ENCODE measurements at regions not wholly inside any gene's neighbourhood (a gene's known extent, or its start where the extent isn't known, plus 50 kb on each side); places are given as distances from the start of the nearest gene placed in this dataset.

- H3K27me3 Mint-ChIP-seq, result peaks cover 6% of the 10 kb centered on the region
- H3K27ac Mint-ChIP-seq, result no peak overlapping the region
- Histone ChIP-seq H3K27ac (ENCODE audit: insufficient read depth, low read length, poor library complexity, severe bottlenecking) (no peak overlapping the region), H3K4me3 (ENCODE audit: low read depth, low read length) (no peak overlapping the region), H3K27me3 (ENCODE audit: control insufficient read depth, insufficient read depth, low read length) (no peaks in the 10 kb centered on the region), H3K36me3 (ENCODE audit: control insufficient read depth, insufficient read depth, low read length) (no peaks in the 10 kb centered on the region), H3K4me1 (ENCODE audit: control insufficient read depth, insufficient read depth, low read length, poor library complexity, severe bottlenecking) (no peaks in the 10 kb centered on the region), H3K9me3 (ENCODE audit: control insufficient read depth in 2 of 2, low read length in 2 of 2) (no peaks in the 10 kb centered on the region)
- H3K9me3 Mint-ChIP-seq, result no peaks in the 10 kb centered on the region
- no peak overlapping the region for H3K4me3 Mint-ChIP-seq
- no peak for ATAC-seq (ENCODE audit: low read depth in 2 of 2)
- no peak for DNase-seq
- H3K4me1 Mint-ChIP-seq, result no peaks in the 10 kb centered on the region
- H3K36me3 Mint-ChIP-seq, result no peaks in the 10 kb centered on the region
Observed at GRCh38 chr17:79453481-79453880, 157.4 kb downstream of the RBFOX3 start.

- no peak overlapping the region for H3K27ac ChIP-seq (ENCODE audit: insufficient read depth, low read length, poor library complexity, severe bottlenecking)
- ATAC-seq (ENCODE audit: low read depth in 2 of 2), result no peak
- no peaks in the 10 kb centered on the region for H3K4me1 ChIP-seq (ENCODE audit: control insufficient read depth, insufficient read depth, low read length, poor library complexity, severe bottlenecking)
- no peak for DNase-seq
- no peaks in the 10 kb centered on the region for H3K36me3 ChIP-seq (ENCODE audit: control insufficient read depth, insufficient read depth, low read length)
- no peak overlapping the region for H3K4me3 ChIP-seq (ENCODE audit: low read depth, low read length)
- Mint-ChIP-seq H3K36me3 (no peaks in the 10 kb centered on the region), H3K4me1 (no peaks in the 10 kb centered on the region), H3K27me3 (peaks cover 6% of the 10 kb centered on the region), H3K9me3 (no peaks in the 10 kb centered on the region), H3K4me3 (no peak overlapping the region), H3K27ac (no peak overlapping the region)
- H3K27me3 ChIP-seq (ENCODE audit: control insufficient read depth, insufficient read depth, low read length), result no peaks in the 10 kb centered on the region
- H3K9me3 ChIP-seq (ENCODE audit: control insufficient read depth in 2 of 2, low read length in 2 of 2), result no peaks in the 10 kb centered on the region
Observed at GRCh38 chr17:79452706-79453105, 158.1 kb downstream of the RBFOX3 start.

- peaks cover 0 to 2% (median 0%) of the 10 kb centered on the region in 7 donors for H3K9me3 Mint-ChIP-seq
- Histone ChIP-seq H3K9me3 (ENCODE audit: control insufficient read depth in 2 of 2, low read length in 2 of 2) (no peaks in the 10 kb centered on the region), H3K27ac (ENCODE audit: insufficient read depth, low read length, poor library complexity, severe bottlenecking) (no peak overlapping the region), H3K36me3 (ENCODE audit: control insufficient read depth, insufficient read depth, low read length) (no peaks in the 10 kb centered on the region), H3K4me1 (ENCODE audit: control insufficient read depth, insufficient read depth, low read length, poor library complexity, severe bottlenecking) (no peaks in the 10 kb centered on the region), H3K4me3 (ENCODE audit: low read depth, low read length) (no peak overlapping the region), H3K27me3 (ENCODE audit: control insufficient read depth, insufficient read depth, low read length) (no peaks in the 10 kb centered on the region)
- DNase-seq (no peak), ATAC-seq (ENCODE audit: low read depth in 2 of 2) (no peak)
- H3K27ac Mint-ChIP-seq, result no peak overlapping the region
- no peaks in the 10 kb centered on the region for H3K36me3 Mint-ChIP-seq
- H3K27me3 Mint-ChIP-seq, result peaks cover 6% of the 10 kb centered on the region
- no peaks in the 10 kb centered on the region for H3K4me1 Mint-ChIP-seq
- no peak overlapping the region for H3K4me3 Mint-ChIP-seq
Observed at GRCh38 chr17:79451167-79451566, 159.7 kb downstream of the RBFOX3 start.

GRCh38 chr17:79446399-79447009 is 164.3 kb downstream of the RBFOX3 start:
- Histone ChIP-seq H3K4me1 (ENCODE audit: control insufficient read depth, insufficient read depth, low read length, poor library complexity, severe bottlenecking) (no peaks in the 10 kb centered on the region), H3K27me3 (ENCODE audit: control insufficient read depth, insufficient read depth, low read length) (no peaks in the 10 kb centered on the region), H3K4me3 (ENCODE audit: low read depth, low read length) (no peak overlapping the region), H3K9me3 (ENCODE audit: control insufficient read depth in 2 of 2, low read length in 2 of 2) (no peaks in the 10 kb centered on the region), H3K36me3 (ENCODE audit: control insufficient read depth, insufficient read depth, low read length) (no peaks in the 10 kb centered on the region), H3K27ac (ENCODE audit: insufficient read depth, low read length, poor library complexity, severe bottlenecking) (no peak overlapping the region)
- H3K4me3 Mint-ChIP-seq, result no peak overlapping the region
- no peaks in the 10 kb centered on the region for H3K4me1 Mint-ChIP-seq
- H3K27ac Mint-ChIP-seq, result no peak overlapping the region
- no peaks in the 10 kb centered on the region for H3K27me3 Mint-ChIP-seq
- ATAC-seq (ENCODE audit: low read depth in 2 of 2), result no peak
- no peaks in the 10 kb centered on the region for H3K36me3 Mint-ChIP-seq
- peaks cover 0 to 2% (median 0%) of the 10 kb centered on the region in 7 donors for H3K9me3 Mint-ChIP-seq
- DNase-seq, result no peak

GRCh38 chr17:79444198-79444597 is 166.7 kb downstream of the RBFOX3 start:
- no peaks in the 10 kb centered on the region for H3K36me3 ChIP-seq (ENCODE audit: control insufficient read depth, insufficient read depth, low read length)
- H3K9me3 ChIP-seq (ENCODE audit: control insufficient read depth in 2 of 2, low read length in 2 of 2), result no peaks in the 10 kb centered on the region
- Mint-ChIP-seq H3K4me3 (no peak overlapping the region), H3K4me1 (no peaks in the 10 kb centered on the region), H3K9me3 (peaks cover 0 to 2% (median 0%) of the 10 kb centered on the region in 7 donors), H3K27me3 (no peaks in the 10 kb centered on the region), H3K27ac (no peak overlapping the region), H3K36me3 (no peaks in the 10 kb centered on the region)
- no peaks in the 10 kb centered on the region for H3K4me1 ChIP-seq (ENCODE audit: control insufficient read depth, insufficient read depth, low read length, poor library complexity, severe bottlenecking)
- no peak overlapping the region for H3K4me3 ChIP-seq (ENCODE audit: low read depth, low read length)
- DNase-seq, result no peak
- no peak for ATAC-seq (ENCODE audit: low read depth in 2 of 2)
- no peaks in the 10 kb centered on the region for H3K27me3 ChIP-seq (ENCODE audit: control insufficient read depth, insufficient read depth, low read length)
- no peak overlapping the region for H3K27ac ChIP-seq (ENCODE audit: insufficient read depth, low read length, poor library complexity, severe bottlenecking)

GRCh38 chr17:79443026-79443425 is 167.8 kb downstream of the RBFOX3 start:
- ATAC-seq (ENCODE audit: low read depth in 2 of 2), result no peak
- Mint-ChIP-seq H3K4me1 (no peaks in the 10 kb centered on the region), H3K27me3 (no peaks in the 10 kb centered on the region), H3K4me3 (no peak overlapping the region), H3K36me3 (no peaks in the 10 kb centered on the region), H3K27ac (no peak overlapping the region), H3K9me3 (peaks cover 0 to 2% (median 0%) of the 10 kb centered on the region in 7 donors)
- H3K27ac ChIP-seq (ENCODE audit: insufficient read depth, low read length, poor library complexity, severe bottlenecking), result no peak overlapping the region
- H3K9me3 ChIP-seq (ENCODE audit: control insufficient read depth in 2 of 2, low read length in 2 of 2), result no peaks in the 10 kb centered on the region
- H3K27me3 ChIP-seq (ENCODE audit: control insufficient read depth, insufficient read depth, low read length), result no peaks in the 10 kb centered on the region
- H3K36me3 ChIP-seq (ENCODE audit: control insufficient read depth, insufficient read depth, low read length), result no peaks in the 10 kb centered on the region
- DNase-seq, result no peak
- H3K4me3 ChIP-seq (ENCODE audit: low read depth, low read length), result no peak overlapping the region
- no peaks in the 10 kb centered on the region for H3K4me1 ChIP-seq (ENCODE audit: control insufficient read depth, insufficient read depth, low read length, poor library complexity, severe bottlenecking)

GRCh38 chr17:79441356-79442160 is 169.3 kb downstream of the RBFOX3 start:
- DNase-seq, result no peak
- Mint-ChIP-seq H3K4me1 (no peaks in the 10 kb centered on the region), H3K9me3 (peaks cover 0 to 2% (median 0%) of the 10 kb centered on the region in 7 donors), H3K27me3 (no peaks in the 10 kb centered on the region), H3K27ac (no peak overlapping the region), H3K4me3 (no peak overlapping the region), H3K36me3 (no peaks in the 10 kb centered on the region)
- H3K27ac ChIP-seq (ENCODE audit: insufficient read depth, low read length, poor library complexity, severe bottlenecking), result no peak overlapping the region
- no peaks in the 10 kb centered on the region for H3K36me3 ChIP-seq (ENCODE audit: control insufficient read depth, insufficient read depth, low read length)
- no peaks in the 10 kb centered on the region for H3K4me1 ChIP-seq (ENCODE audit: control insufficient read depth, insufficient read depth, low read length, poor library complexity, severe bottlenecking)
- H3K27me3 ChIP-seq (ENCODE audit: control insufficient read depth, insufficient read depth, low read length), result no peaks in the 10 kb centered on the region
- no peak for ATAC-seq (ENCODE audit: low read depth in 2 of 2)
- H3K4me3 ChIP-seq (ENCODE audit: low read depth, low read length), result no peak overlapping the region
- no peaks in the 10 kb centered on the region for H3K9me3 ChIP-seq (ENCODE audit: control insufficient read depth in 2 of 2, low read length in 2 of 2)

GRCh38 chr17:79440251-79440650 is 170.6 kb downstream of the RBFOX3 start:
- Mint-ChIP-seq H3K27ac (no peak overlapping the region), H3K4me1 (no peaks in the 10 kb centered on the region), H3K9me3 (peaks cover 0 to 2% (median 0%) of the 10 kb centered on the region in 7 donors), H3K27me3 (no peaks in the 10 kb centered on the region), H3K4me3 (no peak overlapping the region), H3K36me3 (no peaks in the 10 kb centered on the region)
- DNase-seq, result no peak
- H3K27me3 ChIP-seq (ENCODE audit: control insufficient read depth, insufficient read depth, low read length), result no peaks in the 10 kb centered on the region
- ATAC-seq (ENCODE audit: low read depth in 2 of 2), result no peak
- no peaks in the 10 kb centered on the region for H3K36me3 ChIP-seq (ENCODE audit: control insufficient read depth, insufficient read depth, low read length)
- no peaks in the 10 kb centered on the region for H3K4me1 ChIP-seq (ENCODE audit: control insufficient read depth, insufficient read depth, low read length, poor library complexity, severe bottlenecking)
- no peak overlapping the region for H3K4me3 ChIP-seq (ENCODE audit: low read depth, low read length)
- no peaks in the 10 kb centered on the region for H3K9me3 ChIP-seq (ENCODE audit: control insufficient read depth in 2 of 2, low read length in 2 of 2)
- H3K27ac ChIP-seq (ENCODE audit: insufficient read depth, low read length, poor library complexity, severe bottlenecking), result no peak overlapping the region

All from CD4-positive, CD25-positive, alpha-beta regulatory T cell (primary cell).